Effector memory CD8-positive, alpha-beta T cell (primary cell): ENCODE measurements at regions not wholly inside any gene's neighbourhood (a gene's known extent, or its start where the extent isn't known, plus 50 kb on each side); places are given as distances from the start of the nearest gene placed in this dataset.
"Not testable (repeated sequence)": the region's sequence is repeated elsewhere in the genome, so short reads cannot be mapped to it uniquely, and the experiment has no call there.

Experiments
- ATAC-seq: fragments of 150-1000 bp; cut with Tn5 transposase; replicated peaks from 2 replicates; pipeline ENCODE4 v1.10.0; 2021; ENCODE audit warnings: mild to moderate bottlenecking, moderate library complexity
- DNase-seq, 3 experiments: peaks; one replicate each; pipeline ENCODE4 v3.0.0; 2021
- H3K27ac Mint-ChIP-seq, 2 donors: one replicate each; pipeline ENCODE4 v1.8.0; 2022; ENCODE audit warnings: mild to moderate bottlenecking in 2 of 2, mixed read lengths in 2 of 2, moderate library complexity in 2 of 2
- H3K27me3 Mint-ChIP-seq, 2 donors: one replicate each; pipeline ENCODE4 v1.8.0; 2022; ENCODE audit warnings: mixed read lengths in 2 of 2
- H3K36me3 Mint-ChIP-seq: one replicate; pipeline ENCODE4 v1.8.0; 2022; ENCODE audit warnings: mild to moderate bottlenecking, moderate library complexity, mixed read lengths; ENCODE audit not compliant: insufficient read depth
- H3K4me1 Mint-ChIP-seq, 2 donors: one replicate each; pipeline ENCODE4 v1.8.0; 2022; ENCODE audit warnings: low read depth in 2 of 2, mixed read lengths in 2 of 2
- H3K4me3 Mint-ChIP-seq, 2 donors: one replicate each; pipeline ENCODE4 v1.8.0; 2022; ENCODE audit warnings: mild to moderate bottlenecking in 2 of 2, mixed read lengths in 2 of 2, moderate library complexity in 2 of 2
- H3K9me3 Mint-ChIP-seq, 2 donors: one replicate each; pipeline ENCODE4 v1.8.0; 2022; ENCODE audit warnings: mixed read lengths in 2 of 2

DNA sequence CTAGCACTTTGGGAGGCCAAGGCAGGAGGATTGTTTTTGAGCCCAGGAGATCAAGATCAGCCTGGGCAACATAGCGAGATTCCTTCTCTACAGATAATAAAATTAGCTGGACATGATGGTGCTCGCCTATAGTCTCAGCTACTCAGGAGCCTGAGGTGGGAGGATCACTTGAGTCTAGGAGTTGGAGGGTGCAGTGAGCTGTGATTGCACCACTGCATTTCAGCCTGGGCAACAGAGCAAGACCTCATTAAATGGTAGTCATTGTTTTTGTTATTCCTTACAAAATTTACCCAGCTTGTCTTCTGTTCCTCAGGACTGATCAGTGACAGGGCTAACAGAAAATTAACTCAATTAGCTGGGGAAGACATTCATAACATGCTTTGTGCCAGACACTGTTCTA lies 104.5 kb downstream of the NDFIP1 start:
- DNase-seq, result no peak
- no peak overlapping the region for H3K27ac Mint-ChIP-seq
- no peaks in the 10 kb centered on the region for H3K36me3 Mint-ChIP-seq

DNA sequence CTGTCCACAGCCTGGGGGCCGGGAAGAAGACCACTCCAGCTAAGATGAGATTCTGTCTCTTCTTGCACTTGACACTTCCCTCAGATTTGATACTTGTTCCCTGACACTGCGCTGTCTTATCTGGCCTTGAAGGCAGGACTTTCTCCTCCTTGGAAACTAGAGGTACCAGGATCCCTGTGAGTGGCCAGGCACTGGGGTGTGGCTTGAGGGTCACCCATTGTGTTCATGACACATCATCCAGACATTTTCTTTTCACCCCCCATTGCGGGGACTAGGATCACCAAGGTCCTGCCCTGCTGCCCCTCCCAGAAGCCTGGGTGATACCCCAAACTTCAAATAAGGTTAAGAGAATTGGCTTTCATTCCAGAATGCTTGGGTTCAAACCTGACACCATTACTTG lies 103.3 kb downstream of the NDFIP1 start:
- DNase-seq (no peak), ATAC-seq (no peak)
- no peaks in the 10 kb centered on the region for H3K9me3 Mint-ChIP-seq
- no peaks in the 10 kb centered on the region for H3K36me3 Mint-ChIP-seq
- H3K27ac Mint-ChIP-seq, result no peak overlapping the region
- no peak overlapping the region for H3K4me3 Mint-ChIP-seq
- peaks cover 7 to 18% of the 10 kb centered on the region in 2 donors for H3K27me3 Mint-ChIP-seq
- H3K4me1 Mint-ChIP-seq, result no peaks in the 10 kb centered on the region

More for the DNA sequence above, 104.5 kb downstream of the NDFIP1 start:
- Mint-ChIP-seq H3K9me3 (no peaks in the 10 kb centered on the region), H3K4me1 (no peaks in the 10 kb centered on the region), H3K27me3 (peaks cover 7 to 28% of the 10 kb centered on the region in 2 donors), H3K4me3 (no peak overlapping the region)
- no peak for ATAC-seq

DNA sequence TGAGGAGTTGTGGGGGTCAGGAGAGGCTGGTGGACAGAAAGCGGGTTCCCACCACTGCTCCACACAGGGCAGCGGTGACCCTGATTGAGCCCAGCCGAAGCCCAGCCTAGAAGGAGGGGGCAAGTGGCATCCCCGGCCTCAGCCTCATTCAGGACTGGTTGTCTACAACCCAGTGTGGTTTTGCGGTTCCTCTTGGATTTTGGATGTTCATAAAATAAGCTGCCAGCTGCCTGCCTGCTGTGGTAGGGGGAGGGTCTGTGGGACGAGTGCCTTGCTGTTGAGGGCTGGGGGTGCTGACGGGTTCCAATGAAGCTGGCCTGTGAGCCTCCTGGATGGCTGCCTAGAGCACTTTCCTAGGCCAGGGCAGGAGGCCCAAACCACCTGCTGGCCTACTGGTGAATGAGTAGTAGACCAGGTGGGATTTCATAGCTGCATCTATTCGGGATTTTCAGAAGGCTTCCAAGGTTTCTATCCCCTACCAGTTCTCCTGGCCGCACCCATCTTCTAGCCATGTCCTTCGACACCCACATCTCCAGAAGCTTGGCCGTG lies 102.4 kb downstream of the NDFIP1 start:
- no peaks in the 10 kb centered on the region for H3K4me1 Mint-ChIP-seq
- ATAC-seq, result no peak
- H3K36me3 Mint-ChIP-seq, result no peaks in the 10 kb centered on the region
- H3K4me3 Mint-ChIP-seq, result no peak overlapping the region
- H3K27ac Mint-ChIP-seq, result no peak overlapping the region
- H3K27me3 Mint-ChIP-seq, result peaks cover 0 to 8% of the 10 kb centered on the region in 2 donors
- DNase-seq, result no peak
- no peaks in the 10 kb centered on the region for H3K9me3 Mint-ChIP-seq

DNA sequence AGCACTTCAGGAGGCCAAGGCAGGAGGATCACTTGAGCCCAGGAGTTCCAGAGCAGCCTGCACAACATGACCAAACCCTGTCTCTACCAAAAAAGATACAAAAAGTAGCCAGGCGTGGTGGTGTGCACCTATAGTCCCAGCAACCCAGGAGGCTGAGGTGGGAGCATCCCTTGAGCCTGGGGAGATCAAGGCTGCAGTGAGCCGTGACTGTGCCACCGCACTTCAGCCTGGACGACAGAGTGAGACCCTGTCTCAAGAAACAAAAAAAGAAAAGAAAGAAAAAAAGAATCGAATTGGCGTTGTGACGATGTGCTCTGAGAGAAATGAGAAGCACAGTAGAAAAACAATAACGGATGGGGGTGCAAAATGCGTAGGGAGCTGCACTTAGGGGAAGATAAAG lies 101.4 kb downstream of the NDFIP1 start:
- DNase-seq (no peak), ATAC-seq (no peak)
- Mint-ChIP-seq H3K27me3 (peaks cover 0 to 8% of the 10 kb centered on the region in 2 donors), H3K4me3 (no peak overlapping the region), H3K36me3 (no peaks in the 10 kb centered on the region), H3K4me1 (no peaks in the 10 kb centered on the region), H3K27ac (no peak overlapping the region), H3K9me3 (no peaks in the 10 kb centered on the region)

DNA sequence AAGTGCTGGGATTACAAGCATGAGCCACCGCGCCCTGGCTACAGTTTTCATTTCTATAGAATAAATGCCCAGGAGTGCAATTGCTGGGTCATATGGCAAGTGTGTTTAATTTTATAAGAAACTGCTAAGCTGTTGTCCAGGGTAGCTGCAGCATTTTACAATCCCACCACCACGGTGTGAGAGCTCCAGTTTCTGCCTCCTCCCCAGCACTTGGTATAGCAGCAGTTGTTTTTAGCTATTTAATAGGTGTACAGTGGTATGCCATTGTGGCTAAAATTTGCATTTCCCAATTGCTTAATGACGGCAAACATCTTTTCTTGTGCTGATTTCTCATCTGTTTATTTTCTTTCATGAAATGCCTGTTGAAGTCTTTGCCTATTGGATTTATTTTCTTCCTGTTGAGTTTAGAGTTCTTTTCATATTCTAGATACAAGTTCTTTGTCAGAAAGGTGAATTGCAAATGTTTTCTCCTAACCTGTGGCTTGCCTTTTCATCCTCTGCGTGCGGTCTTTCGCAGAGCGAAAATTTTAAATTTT lies 100.3 kb downstream of the NDFIP1 start:
- no peak for ATAC-seq
- Mint-ChIP-seq H3K4me1 (no peaks in the 10 kb centered on the region), H3K27ac (no peak overlapping the region), H3K4me3 (no peak overlapping the region), H3K9me3 (no peaks in the 10 kb centered on the region), H3K27me3 (peaks cover 0 to 8% of the 10 kb centered on the region in 2 donors), H3K36me3 (no peaks in the 10 kb centered on the region)
- DNase-seq, result no peak

DNA sequence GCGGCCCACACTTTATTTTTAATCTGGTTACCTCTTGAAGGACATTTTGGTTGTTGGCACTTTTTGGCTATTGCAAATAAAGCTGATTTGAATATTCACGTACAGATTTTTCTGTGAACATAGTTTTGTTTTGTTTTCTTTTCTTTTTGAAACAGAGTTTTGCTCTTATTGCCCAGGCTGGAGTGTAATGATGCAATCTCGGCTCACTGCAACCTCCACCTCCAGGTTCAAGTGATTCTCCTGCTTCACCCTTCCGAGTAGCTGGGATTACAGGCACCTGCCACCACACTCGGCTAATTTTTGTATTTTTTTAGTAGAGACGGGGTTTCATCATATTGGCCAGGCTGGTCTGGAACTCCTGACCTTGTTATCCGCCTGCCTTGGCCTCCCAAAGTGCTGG lies 99.7 kb downstream of the NDFIP1 start:
- H3K4me1 Mint-ChIP-seq, H3K9me3 Mint-ChIP-seq, H3K27me3 Mint-ChIP-seq, DNase-seq, H3K27ac Mint-ChIP-seq, H3K4me3 Mint-ChIP-seq, H3K36me3 Mint-ChIP-seq, ATAC-seq: not testable (repeated sequence)

DNA sequence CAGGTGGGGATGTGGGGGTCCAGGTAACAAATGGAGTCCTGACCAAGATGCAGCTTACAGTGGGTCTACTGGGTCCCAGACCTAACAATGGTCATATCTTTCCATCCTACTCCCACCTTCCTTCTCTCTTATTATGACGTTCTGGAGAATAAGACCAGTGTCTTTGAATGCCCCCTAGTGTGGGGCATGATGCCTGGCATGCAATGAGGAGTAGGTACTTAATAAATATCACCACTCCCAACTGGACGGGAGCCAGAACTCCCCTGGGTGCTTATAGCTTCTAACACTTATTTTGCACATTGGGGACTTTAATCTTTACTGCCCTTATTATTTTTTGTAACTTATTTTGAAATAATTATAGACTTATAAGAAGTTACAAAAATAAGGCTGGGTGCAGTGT lies 98.2 kb downstream of the NDFIP1 start:
- no peaks in the 10 kb centered on the region for H3K36me3 Mint-ChIP-seq
- no peak for ATAC-seq

DNA sequence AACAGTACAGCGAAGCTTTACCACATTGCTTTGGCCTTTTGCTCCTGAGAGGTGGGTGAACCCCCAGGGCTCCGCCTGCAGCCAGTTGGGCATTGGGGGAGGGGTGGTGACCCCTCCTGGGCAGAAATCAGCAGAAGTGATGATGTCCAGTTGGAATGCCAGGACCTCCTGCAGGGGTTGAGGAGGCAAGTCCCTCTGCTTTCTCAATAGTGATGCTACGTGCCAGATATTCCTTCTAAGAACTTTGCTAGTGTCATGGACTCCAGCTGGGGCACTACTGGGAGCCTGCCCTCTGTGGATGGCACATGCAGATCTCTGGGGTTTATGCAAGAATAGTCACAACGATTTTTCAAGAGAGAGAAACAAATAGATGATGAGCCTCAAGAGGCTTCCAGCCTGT lies 95.6 kb downstream of the NDFIP1 start:
- Mint-ChIP-seq H3K4me1 (no peaks in the 10 kb centered on the region), H3K27me3 (no peaks in the 10 kb centered on the region), H3K9me3 (no peaks in the 10 kb centered on the region), H3K4me3 (no peak overlapping the region), H3K27ac (no peak overlapping the region), H3K36me3 (no peaks in the 10 kb centered on the region)
- DNase-seq (no peak), ATAC-seq (no peak)

More for the DNA sequence above, 98.2 kb downstream of the NDFIP1 start:
- Mint-ChIP-seq H3K4me3 (no peak overlapping the region), H3K27me3 (no peaks in the 10 kb centered on the region), H3K27ac (no peak overlapping the region), H3K9me3 (no peaks in the 10 kb centered on the region), H3K4me1 (no peaks in the 10 kb centered on the region)
- no peak for DNase-seq
